HCT116 (cell line): ENCODE measurements at regions not wholly inside any gene's neighbourhood (a gene's known extent, or its start where the extent isn't known, plus 50 kb on each side); places are given as distances from the start of the nearest gene placed in this dataset.

ENCODE experiments used
- ATAC-seq: fragments of 200-7000 bp; cut with Tn5 transposase; 2 replicates; pipeline ENCODE4 v1.9.1; 2020; ENCODE audit warnings: mild to moderate bottlenecking, moderate library complexity
- BruUV-seq: library from RNA; stranded (reverse); fragments of 400-500 nt; replicated peaks from 2 replicates; lab custom pipeline; 2021; lab: Mats Ljungman, UMichigan
- CTCF ChIA-PET: fragments of 300-600 bp; sonication (Branson Sonifier 250); formaldehyde crosslinking; loops from one replicate; lab custom pipeline; 2021; ENCODE audit warnings: antibody characterized with exemption; lab: Charles Lee
- POLR2A ChIA-PET: fragments of 300-600, 350-600 bp; sonication (Branson Sonifier 250); formaldehyde crosslinking; loops from one replicate; lab custom pipeline; 2021; ENCODE audit warnings: antibody characterized with exemption; lab: Charles Lee
- RAD21 ChIA-PET, 2 experiments: fragments of 300-600 bp; sonication (Branson Sonifier 250); formaldehyde crosslinking; loops; one replicate each; lab custom pipeline; 2023; ENCODE audit warnings: low total read pairs in 2 of 2; ENCODE audit not compliant: uncharacterized antibody in 2 of 2, unreplicated experiment in 2 of 2, low non-redundant PET in 1 of 2; lab: Charles Lee
- DNase-seq: peaks from one replicate; pipeline ENCODE4 v3.0.0-alpha.2; 2010; ENCODE audit warnings: low read depth, low spot score
- H2AFZ ChIP-seq: fragments of 200-600 bp; shearing (Covaris generic), sonication (generic); 2 replicates; pipeline ENCODE4 v1.6.1; 2017; ENCODE audit warnings: low read depth, mixed run types, mixed read lengths, antibody characterized with exemption, low read length; ENCODE audit not compliant: poor library complexity, severe bottlenecking
- H3K27ac ChIP-seq: 2 replicates; pipeline ENCODE4 v1.5.1; 2012; ENCODE audit warnings: low read depth, low read length
- H3K27me3 ChIP-seq: fragments of 200-600 bp; sonication (generic); 2 replicates; pipeline ENCODE4 v1.6.1; 2016; ENCODE audit warnings: mixed run types, low read length, mixed read lengths; ENCODE audit not compliant: insufficient read depth
- H3K36me3 ChIP-seq, 2 experiments: fragments of 200-500 bp in 1 of 2; fragments of 200-600 bp in 1 of 2; sonication (Bioruptor generic) in 1 of 2; sonication (generic) in 1 of 2; 2 replicates each; pipeline versions ENCODE4 v1.5.1 to v1.6.1; 2014 to 2016; ENCODE audit warnings: low read length in 2 of 2, inconsistent platforms in 1 of 2, mixed read lengths in 1 of 2, mixed run types in 1 of 2; ENCODE audit not compliant: insufficient read depth in 2 of 2, control insufficient read depth in 1 of 2
- H3K4me1 ChIP-seq, 2 experiments: fragments of 200-600 bp in 1 of 2; sonication (generic) in 1 of 2; 2 replicates each; pipeline versions ENCODE4 v1.5.1 to v1.6.1; 2012 to 2017; ENCODE audit warnings: low read length in 2 of 2, inconsistent platforms in 1 of 2, mild to moderate bottlenecking in 1 of 2, mixed read lengths in 1 of 2, mixed run types in 1 of 2, moderate library complexity in 1 of 2; ENCODE audit not compliant: insufficient read depth in 2 of 2, control insufficient read depth in 1 of 2
- H3K4me2 ChIP-seq: fragments of 200-600 bp; sonication (generic); 2 replicates; pipeline ENCODE4 v1.6.1; 2017; ENCODE audit warnings: mixed run types, low read length, mixed read lengths
- H3K4me3 ChIP-seq, 2 experiments: fragments of 200-600 bp in 1 of 2; sonication (generic) in 1 of 2; replicated peaks in 1 of 2; 2 replicates each; pipeline ENCODE4 v1.5.1; 2011 to 2016; ENCODE audit warnings: low read length in 2 of 2, control low read depth in 1 of 2, low read depth in 1 of 2, mild to moderate bottlenecking in 1 of 2, mixed read lengths in 1 of 2, mixed run types in 1 of 2
- H3K79me2 ChIP-seq: fragments of 200-600 bp; sonication (generic); 2 replicates; pipeline ENCODE4 v1.6.1; 2017; ENCODE audit warnings: mild to moderate bottlenecking, mixed run types, low read length, moderate library complexity, mixed read lengths; ENCODE audit not compliant: insufficient read depth
- H3K9ac ChIP-seq: fragments of 200-600 bp; sonication (generic); 2 replicates; pipeline ENCODE4 v1.6.1; 2016; ENCODE audit warnings: low read length, mixed read lengths
- H3K9me2 ChIP-seq: fragments of 200-600 bp; sonication (generic), shearing (Covaris generic); 2 replicates; pipeline ENCODE4 v1.6.1; 2017; ENCODE audit warnings: mixed run types, mild to moderate bottlenecking, moderate library complexity; ENCODE audit not compliant: insufficient read depth
- H3K9me3 ChIP-seq, 2 experiments: fragments of 200-500 bp in 1 of 2; fragments of 200-600 bp in 1 of 2; sonication (Bioruptor generic) in 1 of 2; sonication (generic) in 1 of 2; 2 replicates each; pipeline ENCODE4 v1.6.1; 2014 to 2017; ENCODE audit warnings: low read length in 2 of 2, mixed read lengths in 2 of 2, inconsistent platforms in 1 of 2, low read depth in 1 of 2, mild to moderate bottlenecking in 1 of 2, mixed run types in 1 of 2, moderate library complexity in 1 of 2; ENCODE audit not compliant: control insufficient read depth in 1 of 2, insufficient read depth in 1 of 2
- H4K20me1 ChIP-seq: fragments of 200-600 bp; sonication (generic), shearing (Covaris generic); 2 replicates; pipeline ENCODE4 v1.6.1; 2017; ENCODE audit warnings: mixed run types, mild to moderate bottlenecking, moderate library complexity; ENCODE audit not compliant: insufficient read depth
- CBX3 ChIP-seq: IDR thresholded peaks from 2 replicates; pipeline ENCODE4 v1.6.1; 2012; ENCODE audit warnings: low read depth
- CEBPB ChIP-seq: IDR thresholded peaks from 2 replicates; pipeline ENCODE4 v1.6.1; 2012; ENCODE audit warnings: low read depth
- EGR1 ChIP-seq: IDR thresholded peaks from 2 replicates; pipeline ENCODE4 v1.6.1; 2012; ENCODE audit warnings: low read depth
- ELF1 ChIP-seq: IDR thresholded peaks from 2 replicates; pipeline ENCODE4 v1.6.1; 2012; ENCODE audit warnings: low read depth, borderline replicate concordance
- EZH2 ChIP-seq: fragments of 200-600 bp; sonication (generic); IDR thresholded peaks from 2 replicates; pipeline ENCODE4 v1.6.1; 2017; ENCODE audit warnings: antibody characterized with exemption, mixed run types
- EZH2phosphoT487 ChIP-seq: fragments of 200-600 bp; IDR thresholded peaks from 2 replicates; pipeline ENCODE4 v1.6.1; 2018; ENCODE audit warnings: antibody characterized with exemption, borderline replicate concordance
- POLR2A ChIP-seq: IDR thresholded peaks from 2 replicates; pipeline ENCODE4 v1.7.0; 2011; ENCODE audit warnings: borderline replicate concordance; ENCODE audit not compliant: insufficient read depth, insufficient read length; ENCODE audit errors: extremely low read depth
- POLR2AphosphoS5 ChIP-seq: IDR thresholded peaks from 2 replicates; pipeline ENCODE4 v1.6.1; 2011; ENCODE audit warnings: mild to moderate bottlenecking, low read depth, low read length, moderate library complexity
- RAD21 ChIP-seq: IDR thresholded peaks from 2 replicates; pipeline ENCODE4 v1.6.1; 2012; ENCODE audit warnings: low read depth, mild to moderate bottlenecking
- SIN3A ChIP-seq: IDR thresholded peaks from 2 replicates; pipeline ENCODE4 v1.6.1; 2012; ENCODE audit warnings: low read depth
- SP1 ChIP-seq: IDR thresholded peaks from 2 replicates; pipeline ENCODE4 v1.6.1; 2012; ENCODE audit warnings: low read depth
- SRF ChIP-seq: IDR thresholded peaks from 2 replicates; pipeline ENCODE4 v1.6.1; 2012; ENCODE audit warnings: low read depth
- TCF7L2 ChIP-seq: IDR thresholded peaks from 2 replicates; pipeline ENCODE4 v1.7.0; 2011; ENCODE audit warnings: borderline replicate concordance, inconsistent platforms; ENCODE audit not compliant: insufficient read depth, insufficient read length; ENCODE audit errors: extremely low read depth
- YY1 ChIP-seq: IDR thresholded peaks from 2 replicates; pipeline ENCODE4 v1.6.1; 2011; ENCODE audit warnings: low read length, low read depth, moderate library complexity, mild to moderate bottlenecking; ENCODE audit not compliant: insufficient replicate concordance; ENCODE audit errors: extremely low read depth
- ZFX ChIP-seq: fragments of 450-650 bp; IDR thresholded peaks from 2 replicates; pipeline ENCODE4 v1.6.1; 2017
- intact Hi-C: fragments of 100-400 bp; cut with micrococcal nuclease; formaldehyde crosslinking; loops from 2 replicates; pipeline ENCODE4 v1.10.0; 2022
- TF ChIP-seq, protein P1 (sequence below): IDR thresholded peaks from 2 replicates; pipeline ENCODE4 v1.6.1; 2012; ENCODE audit warnings: low read depth
- TF ChIP-seq, protein P2 (sequence below): IDR thresholded peaks from 2 replicates; pipeline ENCODE4 v1.6.1; 2012
- TF ChIP-seq, protein P3 (sequence below): IDR thresholded peaks from 2 replicates; pipeline ENCODE4 v1.6.1; 2011; ENCODE audit warnings: mild to moderate bottlenecking, low read length, moderate library complexity; ENCODE audit not compliant: insufficient replicate concordance; ENCODE audit errors: extremely low read depth

DNA sequence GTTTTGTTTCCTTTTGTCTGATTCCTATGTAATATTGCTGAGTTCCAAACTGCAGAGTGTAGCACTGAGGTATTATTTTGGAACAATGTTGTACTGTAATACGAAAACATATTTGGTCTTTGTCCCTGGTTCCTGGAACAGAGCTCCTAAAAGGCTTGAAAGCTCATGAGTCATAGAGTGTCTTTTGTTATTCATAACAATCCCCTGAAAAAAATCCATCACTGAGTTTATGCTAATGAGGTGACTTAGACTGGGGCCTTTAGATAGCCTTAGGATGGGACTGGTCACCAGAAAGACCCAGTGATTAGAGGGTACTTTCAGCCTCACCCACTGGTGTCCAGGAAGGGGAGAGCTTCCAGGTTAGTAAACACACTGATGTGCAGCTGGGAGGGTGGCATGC lies 132.7 kb upstream of the POU5F2 start:
- H3K27ac ChIP-seq: no peak overlapping the region
- CTCF ChIA-PET: no interaction called here
- H3K4me1 ChIP-seq: no peaks in the 10 kb centered on the region; a peak in 1 of 4 replicates
- no peak overlapping the region for H3K4me3 ChIP-seq
- DNase-seq: no peak
- ATAC-seq: no peak
- no TSS peak for BruUV-seq
- no peaks in the 10 kb centered on the region for H3K79me2 ChIP-seq
- TF ChIP-seq SIN3A: no peak
- TF ChIP-seq, protein P1, sequence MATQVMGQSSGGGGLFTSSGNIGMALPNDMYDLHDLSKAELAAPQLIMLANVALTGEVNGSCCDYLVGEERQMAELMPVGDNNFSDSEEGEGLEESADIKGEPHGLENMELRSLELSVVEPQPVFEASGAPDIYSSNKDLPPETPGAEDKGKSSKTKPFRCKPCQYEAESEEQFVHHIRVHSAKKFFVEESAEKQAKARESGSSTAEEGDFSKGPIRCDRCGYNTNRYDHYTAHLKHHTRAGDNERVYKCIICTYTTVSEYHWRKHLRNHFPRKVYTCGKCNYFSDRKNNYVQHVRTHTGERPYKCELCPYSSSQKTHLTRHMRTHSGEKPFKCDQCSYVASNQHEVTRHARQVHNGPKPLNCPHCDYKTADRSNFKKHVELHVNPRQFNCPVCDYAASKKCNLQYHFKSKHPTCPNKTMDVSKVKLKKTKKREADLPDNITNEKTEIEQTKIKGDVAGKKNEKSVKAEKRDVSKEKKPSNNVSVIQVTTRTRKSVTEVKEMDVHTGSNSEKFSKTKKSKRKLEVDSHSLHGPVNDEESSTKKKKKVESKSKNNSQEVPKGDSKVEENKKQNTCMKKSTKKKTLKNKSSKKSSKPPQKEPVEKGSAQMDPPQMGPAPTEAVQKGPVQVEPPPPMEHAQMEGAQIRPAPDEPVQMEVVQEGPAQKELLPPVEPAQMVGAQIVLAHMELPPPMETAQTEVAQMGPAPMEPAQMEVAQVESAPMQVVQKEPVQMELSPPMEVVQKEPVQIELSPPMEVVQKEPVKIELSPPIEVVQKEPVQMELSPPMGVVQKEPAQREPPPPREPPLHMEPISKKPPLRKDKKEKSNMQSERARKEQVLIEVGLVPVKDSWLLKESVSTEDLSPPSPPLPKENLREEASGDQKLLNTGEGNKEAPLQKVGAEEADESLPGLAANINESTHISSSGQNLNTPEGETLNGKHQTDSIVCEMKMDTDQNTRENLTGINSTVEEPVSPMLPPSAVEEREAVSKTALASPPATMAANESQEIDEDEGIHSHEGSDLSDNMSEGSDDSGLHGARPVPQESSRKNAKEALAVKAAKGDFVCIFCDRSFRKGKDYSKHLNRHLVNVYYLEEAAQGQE: no peak
- no peak for TF ChIP-seq CBX3
- no peak for TF ChIP-seq ELF1
- TF ChIP-seq, protein P2, sequence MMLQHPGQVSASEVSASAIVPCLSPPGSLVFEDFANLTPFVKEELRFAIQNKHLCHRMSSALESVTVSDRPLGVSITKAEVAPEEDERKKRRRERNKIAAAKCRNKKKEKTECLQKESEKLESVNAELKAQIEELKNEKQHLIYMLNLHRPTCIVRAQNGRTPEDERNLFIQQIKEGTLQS: no peak
- TF ChIP-seq ZFX: no peak
- TF ChIP-seq, protein P3, sequence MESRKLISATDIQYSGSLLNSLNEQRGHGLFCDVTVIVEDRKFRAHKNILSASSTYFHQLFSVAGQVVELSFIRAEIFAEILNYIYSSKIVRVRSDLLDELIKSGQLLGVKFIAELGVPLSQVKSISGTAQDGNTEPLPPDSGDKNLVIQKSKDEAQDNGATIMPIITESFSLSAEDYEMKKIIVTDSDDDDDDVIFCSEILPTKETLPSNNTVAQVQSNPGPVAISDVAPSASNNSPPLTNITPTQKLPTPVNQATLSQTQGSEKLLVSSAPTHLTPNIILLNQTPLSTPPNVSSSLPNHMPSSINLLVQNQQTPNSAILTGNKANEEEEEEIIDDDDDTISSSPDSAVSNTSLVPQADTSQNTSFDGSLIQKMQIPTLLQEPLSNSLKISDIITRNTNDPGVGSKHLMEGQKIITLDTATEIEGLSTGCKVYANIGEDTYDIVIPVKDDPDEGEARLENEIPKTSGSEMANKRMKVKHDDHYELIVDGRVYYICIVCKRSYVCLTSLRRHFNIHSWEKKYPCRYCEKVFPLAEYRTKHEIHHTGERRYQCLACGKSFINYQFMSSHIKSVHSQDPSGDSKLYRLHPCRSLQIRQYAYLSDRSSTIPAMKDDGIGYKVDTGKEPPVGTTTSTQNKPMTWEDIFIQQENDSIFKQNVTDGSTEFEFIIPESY: no peak
- TF ChIP-seq RAD21: no peak
- TF ChIP-seq YY1: no peak
- TF ChIP-seq EGR1: no peak
- TF ChIP-seq EZH2phosphoT487: no peak
- TF ChIP-seq POLR2AphosphoS5: no peak
- no peak for TF ChIP-seq EZH2
- TF ChIP-seq CEBPB: no peak
- no peak for TF ChIP-seq SP1
- no peak for TF ChIP-seq POLR2A
- no peak for TF ChIP-seq SRF
- TF ChIP-seq TCF7L2: no peak
- TF ChIP-seq, all 23 proteins: peak for 0
- Histone ChIP-seq H3K36me3 (no peaks in the 10 kb centered on the region), H3K9me3 (no peaks in the 10 kb centered on the region), H3K27me3 (no peaks in the 10 kb centered on the region), H3K9me2 (no peaks in the 10 kb centered on the region), H3K9ac (no peak overlapping the region), H4K20me1 (no peaks in the 10 kb centered on the region), H2AFZ (no peak overlapping the region), H3K4me2 (no peak overlapping the region)
- ChIA-PET RAD21 (no interaction called here), POLR2A (no interaction called here)
- intact Hi-C loops: no loop called here
